ENCODE measurements at regions not wholly inside any gene's neighbourhood (a gene's known extent, or its start where the extent isn't known, plus 50 kb on each side); places are given as distances from the start of the nearest gene placed in this dataset.
A peak's percentile ranks its signal among the peaks of the same experiment; 100 is the strongest.

DNA sequence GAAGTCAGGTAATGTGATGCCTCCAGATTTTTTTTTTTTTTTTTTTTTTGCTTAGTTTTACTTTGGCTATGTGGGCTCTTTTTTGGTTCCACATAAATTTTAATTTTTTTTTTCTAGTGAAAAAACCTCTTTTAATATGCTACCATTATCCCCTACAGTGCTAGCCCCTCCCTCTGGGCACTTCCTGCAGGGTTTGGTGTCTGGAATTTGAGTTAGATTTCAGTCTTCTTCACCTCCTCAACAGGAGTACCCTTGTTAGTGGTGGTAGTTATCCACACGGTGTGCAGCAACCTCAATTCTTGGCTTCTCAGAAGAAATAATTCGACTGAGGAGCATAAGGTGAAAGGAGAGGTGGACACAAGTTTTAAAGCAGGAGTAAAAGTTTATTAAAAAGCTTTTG lies 128.8 kb upstream of the SYNCRIP start:
- TF ChIP-seq, protein P1, sequence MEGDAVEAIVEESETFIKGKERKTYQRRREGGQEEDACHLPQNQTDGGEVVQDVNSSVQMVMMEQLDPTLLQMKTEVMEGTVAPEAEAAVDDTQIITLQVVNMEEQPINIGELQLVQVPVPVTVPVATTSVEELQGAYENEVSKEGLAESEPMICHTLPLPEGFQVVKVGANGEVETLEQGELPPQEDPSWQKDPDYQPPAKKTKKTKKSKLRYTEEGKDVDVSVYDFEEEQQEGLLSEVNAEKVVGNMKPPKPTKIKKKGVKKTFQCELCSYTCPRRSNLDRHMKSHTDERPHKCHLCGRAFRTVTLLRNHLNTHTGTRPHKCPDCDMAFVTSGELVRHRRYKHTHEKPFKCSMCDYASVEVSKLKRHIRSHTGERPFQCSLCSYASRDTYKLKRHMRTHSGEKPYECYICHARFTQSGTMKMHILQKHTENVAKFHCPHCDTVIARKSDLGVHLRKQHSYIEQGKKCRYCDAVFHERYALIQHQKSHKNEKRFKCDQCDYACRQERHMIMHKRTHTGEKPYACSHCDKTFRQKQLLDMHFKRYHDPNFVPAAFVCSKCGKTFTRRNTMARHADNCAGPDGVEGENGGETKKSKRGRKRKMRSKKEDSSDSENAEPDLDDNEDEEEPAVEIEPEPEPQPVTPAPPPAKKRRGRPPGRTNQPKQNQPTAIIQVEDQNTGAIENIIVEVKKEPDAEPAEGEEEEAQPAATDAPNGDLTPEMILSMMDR (IDR thresholded peaks at IDR 0.05), result no peak

DNA sequence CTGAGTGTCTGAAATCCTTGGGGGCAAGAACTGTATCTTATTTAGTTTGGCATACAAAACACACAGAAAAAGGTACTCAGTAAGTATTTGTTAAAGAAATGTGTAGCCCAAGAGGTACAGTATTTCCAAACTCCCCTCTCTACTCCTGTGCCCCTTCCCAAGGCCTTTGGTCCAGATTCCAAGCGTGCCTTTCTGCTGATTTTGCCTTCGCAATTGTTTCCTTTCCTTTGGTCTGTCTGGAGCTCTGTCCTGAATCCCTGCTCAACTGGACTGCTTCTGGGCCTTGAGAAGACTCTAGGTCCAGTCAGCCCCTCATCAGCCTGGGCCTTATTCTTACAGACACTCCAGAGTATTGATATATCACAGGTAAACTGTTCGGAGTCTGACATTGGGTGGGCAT lies 122.2 kb upstream of the SYNCRIP start:
- peaks cover 10% of the 10 kb centered on the region for H3K27me3 Mint-ChIP-seq (ENCODE audit: unreplicated experiment)
- DNase-seq (ENCODE audit: extremely low spot score, unreplicated experiment), result no peak
- TF ChIP-seq, protein P1 (IDR thresholded peaks at IDR 0.05), result no peak
- H3K9me3 Mint-ChIP-seq (ENCODE audit: unreplicated experiment), result no peaks in the 10 kb centered on the region
- no peaks in the 10 kb centered on the region for H3K4me1 Mint-ChIP-seq (ENCODE audit: unreplicated experiment)
- no peak overlapping the region for H3K27ac Mint-ChIP-seq (ENCODE audit: unreplicated experiment)
- H3K36me3 Mint-ChIP-seq (ENCODE audit: unreplicated experiment), result no peaks in the 10 kb centered on the region
- H3K4me3 Mint-ChIP-seq (ENCODE audit: unreplicated experiment), result no peak overlapping the region

More for the DNA sequence above, 128.8 kb upstream of the SYNCRIP start:
- Mint-ChIP-seq H3K27me3 (ENCODE audit: unreplicated experiment) (peaks cover 11% of the 10 kb centered on the region), H3K36me3 (ENCODE audit: unreplicated experiment) (no peaks in the 10 kb centered on the region), H3K4me1 (ENCODE audit: unreplicated experiment) (no peaks in the 10 kb centered on the region), H3K9me3 (ENCODE audit: unreplicated experiment) (no peaks in the 10 kb centered on the region), H3K4me3 (ENCODE audit: unreplicated experiment) (no peak overlapping the region), H3K27ac (ENCODE audit: unreplicated experiment) (no peak overlapping the region)
- no peak for DNase-seq (ENCODE audit: extremely low spot score, unreplicated experiment)

DNA sequence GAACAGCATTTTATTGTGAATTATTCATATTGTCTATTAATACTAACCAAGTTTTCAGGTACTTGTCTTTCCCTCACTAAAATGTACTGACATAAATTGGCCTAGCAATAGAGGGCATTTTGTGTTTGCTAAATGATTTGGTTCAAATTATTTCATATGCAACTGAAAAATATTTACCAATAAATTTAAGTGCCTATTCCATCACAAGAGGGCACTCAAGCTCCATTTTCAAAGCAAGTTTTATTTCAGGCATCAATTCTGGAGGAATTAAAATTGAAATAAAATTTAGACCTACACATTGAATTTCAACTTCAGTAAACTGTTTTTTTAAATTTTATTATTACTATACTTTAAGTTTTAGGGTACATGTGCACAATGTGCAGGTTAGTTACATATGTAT lies 114.3 kb upstream of the SYNCRIP start:
- Mint-ChIP-seq H3K27me3 (ENCODE audit: unreplicated experiment) (peaks cover 16% of the 10 kb centered on the region), H3K36me3 (ENCODE audit: unreplicated experiment) (no peaks in the 10 kb centered on the region), H3K4me1 (ENCODE audit: unreplicated experiment) (no peaks in the 10 kb centered on the region), H3K9me3 (ENCODE audit: unreplicated experiment) (no peaks in the 10 kb centered on the region), H3K4me3 (ENCODE audit: unreplicated experiment) (no peak overlapping the region), H3K27ac (ENCODE audit: unreplicated experiment) (no peak overlapping the region)
- no peak for DNase-seq (ENCODE audit: extremely low spot score, unreplicated experiment)
- TF ChIP-seq, protein P1 (IDR thresholded peaks at IDR 0.05), result peak; percentile 60

DNA sequence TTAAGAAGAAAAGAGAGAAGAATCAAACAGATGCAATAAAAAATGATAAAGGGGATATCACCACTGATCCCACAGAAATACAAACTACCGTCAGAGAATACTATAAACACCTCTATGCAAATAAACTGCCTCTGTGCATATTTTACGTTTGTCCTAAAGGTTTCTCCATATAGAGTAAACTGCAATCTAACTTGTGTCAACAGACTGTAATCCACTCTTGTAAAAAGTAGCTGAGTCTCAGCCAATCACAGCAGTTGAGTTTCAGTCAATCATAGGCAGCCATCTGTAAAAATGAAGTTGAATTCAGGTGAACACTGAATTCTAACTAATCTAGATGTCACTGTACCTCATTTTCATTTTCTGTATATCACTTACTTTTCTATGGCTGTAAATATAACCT lies 112.2 kb upstream of the SYNCRIP start:
- TF ChIP-seq, protein P1 (IDR thresholded peaks at IDR 0.05), result no peak
- Mint-ChIP-seq H3K27me3 (ENCODE audit: unreplicated experiment) (peaks cover 10% of the 10 kb centered on the region), H3K9me3 (ENCODE audit: unreplicated experiment) (no peaks in the 10 kb centered on the region), H3K4me1 (ENCODE audit: unreplicated experiment) (no peaks in the 10 kb centered on the region), H3K27ac (ENCODE audit: unreplicated experiment) (no peak overlapping the region), H3K4me3 (ENCODE audit: unreplicated experiment) (no peak overlapping the region), H3K36me3 (ENCODE audit: unreplicated experiment) (no peaks in the 10 kb centered on the region)
- no peak for DNase-seq (ENCODE audit: extremely low spot score, unreplicated experiment)

DNA sequence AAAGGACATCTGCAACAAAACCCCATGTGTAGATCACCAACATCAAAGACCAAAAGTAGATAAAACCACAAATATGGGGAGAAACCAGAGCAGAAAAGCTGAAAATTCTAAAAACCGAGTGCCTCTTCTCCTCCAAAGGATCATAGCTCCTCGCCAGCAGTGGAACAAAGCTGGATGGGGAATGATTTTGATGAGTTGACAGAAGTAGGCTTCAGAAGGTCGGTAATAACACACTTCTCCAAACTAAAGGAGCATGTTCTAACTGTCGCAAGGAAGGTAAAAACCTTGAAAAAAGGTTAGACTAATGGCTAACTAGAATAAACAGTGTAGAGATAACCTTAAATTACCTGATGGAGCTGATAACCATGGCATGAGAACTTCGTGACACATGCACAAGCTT lies 109.9 kb upstream of the SYNCRIP start:
- TF ChIP-seq, protein P1 (IDR thresholded peaks at IDR 0.05), result no peak

More for the DNA sequence above, 109.9 kb upstream of the SYNCRIP start:
- Mint-ChIP-seq H3K4me3 (ENCODE audit: unreplicated experiment) (no peak overlapping the region), H3K27ac (ENCODE audit: unreplicated experiment) (no peak overlapping the region), H3K36me3 (ENCODE audit: unreplicated experiment) (no peaks in the 10 kb centered on the region), H3K4me1 (ENCODE audit: unreplicated experiment) (no peaks in the 10 kb centered on the region), H3K27me3 (ENCODE audit: unreplicated experiment) (peaks cover 14% of the 10 kb centered on the region), H3K9me3 (ENCODE audit: unreplicated experiment) (no peaks in the 10 kb centered on the region)
- DNase-seq (ENCODE audit: extremely low spot score, unreplicated experiment), result no peak
